Spleen (tissue), 7 donors: ENCODE measurements at regions not wholly inside any gene's neighbourhood (a gene's known extent, or its start where the extent isn't known, plus 50 kb on each side); places are given as distances from the start of the nearest gene placed in this dataset.

Experiments used
- POLR2A ChIP-seq, 3 donors: fragments of 450-650 bp; IDR thresholded peaks; one replicate each; pipeline ENCODE4 v1.5.1; 2017; ENCODE audit warnings: antibody characterized with exemption in 3 of 3, mild to moderate bottlenecking in 1 of 3
- TF ChIP-seq, protein P1 (sequence below), 11 experiments: fragments of 200-600 bp in 7 of 11; fragments of 450-650 bp in 4 of 11; sonication (generic) in 4 of 11; IDR thresholded peaks in 8 of 11; conservative IDR thresholded peaks in 3 of 11; 1 replicate in 7 of 11; 2 replicates in 4 of 11; pipeline versions ENCODE4 v1.4.0 to v1.8.0; 2016 to 2021; ENCODE audit warnings: antibody characterized with exemption in 11 of 11, inconsistent platforms in 4 of 11, mild to moderate bottlenecking in 1 of 11
- donor health status: DM: no; HTN: no; CAD: no; lungs with moderate emphysema.
- donor health status: DM: no; HTN: no; CAD: no.
- donor health status: DM: no; HTN: no; CAD: no.

DNA sequence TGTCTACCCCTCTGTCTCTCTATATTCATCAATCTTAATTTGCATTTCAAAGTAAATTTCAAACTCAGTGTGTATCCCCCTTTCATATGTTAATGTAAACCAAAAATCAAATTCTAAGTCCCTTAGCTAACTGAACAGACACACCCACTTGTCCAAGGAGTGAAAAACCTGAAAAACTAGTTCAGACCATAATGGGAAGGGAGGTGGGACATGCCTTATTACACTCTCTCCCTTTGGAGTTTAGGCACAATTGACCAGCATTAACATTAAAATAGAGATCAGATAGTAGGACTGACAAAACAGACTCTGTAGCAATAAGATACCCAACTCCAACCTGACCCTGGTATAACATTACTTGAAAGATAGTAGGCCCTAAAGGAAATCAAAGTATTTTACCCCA is 247.7 kb upstream of the GADL1 start:
- TF ChIP-seq, protein P1, sequence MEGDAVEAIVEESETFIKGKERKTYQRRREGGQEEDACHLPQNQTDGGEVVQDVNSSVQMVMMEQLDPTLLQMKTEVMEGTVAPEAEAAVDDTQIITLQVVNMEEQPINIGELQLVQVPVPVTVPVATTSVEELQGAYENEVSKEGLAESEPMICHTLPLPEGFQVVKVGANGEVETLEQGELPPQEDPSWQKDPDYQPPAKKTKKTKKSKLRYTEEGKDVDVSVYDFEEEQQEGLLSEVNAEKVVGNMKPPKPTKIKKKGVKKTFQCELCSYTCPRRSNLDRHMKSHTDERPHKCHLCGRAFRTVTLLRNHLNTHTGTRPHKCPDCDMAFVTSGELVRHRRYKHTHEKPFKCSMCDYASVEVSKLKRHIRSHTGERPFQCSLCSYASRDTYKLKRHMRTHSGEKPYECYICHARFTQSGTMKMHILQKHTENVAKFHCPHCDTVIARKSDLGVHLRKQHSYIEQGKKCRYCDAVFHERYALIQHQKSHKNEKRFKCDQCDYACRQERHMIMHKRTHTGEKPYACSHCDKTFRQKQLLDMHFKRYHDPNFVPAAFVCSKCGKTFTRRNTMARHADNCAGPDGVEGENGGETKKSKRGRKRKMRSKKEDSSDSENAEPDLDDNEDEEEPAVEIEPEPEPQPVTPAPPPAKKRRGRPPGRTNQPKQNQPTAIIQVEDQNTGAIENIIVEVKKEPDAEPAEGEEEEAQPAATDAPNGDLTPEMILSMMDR (IDR thresholded peaks at IDR 0.05 in 8 of 11, conservative IDR thresholded peaks at IDR 0.05 in 3 of 11): no peak
- TF ChIP-seq POLR2A (IDR thresholded peaks at IDR 0.05): no peak
